BLaER1 treated with 17β-estradiol and CSF1 and Interleukin-3, amounts not matched to agents 10 nM and 100 nM (cell line): ENCODE measurements at regions not wholly inside any gene's neighbourhood (a gene's known extent, or its start where the extent isn't known, plus 50 kb on each side); places are given as distances from the start of the nearest gene placed in this dataset.
"Not testable (repeated sequence)": the region's sequence is repeated elsewhere in the genome, so short reads cannot be mapped to it uniquely, and the experiment has no call there.

ENCODE experiments used
- H3K27ac ChIP-seq, 11 experiments: shearing (Covaris generic); formaldehyde crosslinking; 2 replicates each; pipeline ENCODE4 v1.8.1; 2022
- H3K27me3 ChIP-seq, 11 experiments: shearing (Covaris generic); formaldehyde crosslinking; 2 replicates each; pipeline ENCODE4 v1.8.1; 2022
- H3K36me3 ChIP-seq, 11 experiments: shearing (Covaris generic); formaldehyde crosslinking; 2 replicates each; pipeline ENCODE4 v1.8.1; 2022
- H3K4me1 ChIP-seq, 10 experiments: shearing (Covaris generic); formaldehyde crosslinking; 2 replicates each; pipeline ENCODE4 v1.8.1; 2022
- H3K4me2 ChIP-seq, 11 experiments: shearing (Covaris generic); formaldehyde crosslinking; 2 replicates each; pipeline ENCODE4 v1.8.1; 2022
- H3K4me3 ChIP-seq, 10 experiments: shearing (Covaris generic); formaldehyde crosslinking; 2 replicates each; pipeline ENCODE4 v1.8.1; 2022
- H3K9ac ChIP-seq, 11 experiments: shearing (Covaris generic); formaldehyde crosslinking; 2 replicates each; pipeline ENCODE4 v1.8.1; 2022
- H3K9me3 ChIP-seq, 11 experiments: shearing (Covaris generic); formaldehyde crosslinking; replicated peaks in 1 of 11; 2 replicates each; pipeline ENCODE4 v1.8.1; 2022
- H4K20me1 ChIP-seq, 11 experiments: shearing (Covaris generic); formaldehyde crosslinking; 2 replicates each; pipeline ENCODE4 v1.8.1; 2022
- Cebpa-rat ChIP-seq, 11 experiments: shearing (Covaris generic); IDR thresholded peaks; 2 replicates each; pipeline ENCODE4 v1.8.1; 2022

DNA sequence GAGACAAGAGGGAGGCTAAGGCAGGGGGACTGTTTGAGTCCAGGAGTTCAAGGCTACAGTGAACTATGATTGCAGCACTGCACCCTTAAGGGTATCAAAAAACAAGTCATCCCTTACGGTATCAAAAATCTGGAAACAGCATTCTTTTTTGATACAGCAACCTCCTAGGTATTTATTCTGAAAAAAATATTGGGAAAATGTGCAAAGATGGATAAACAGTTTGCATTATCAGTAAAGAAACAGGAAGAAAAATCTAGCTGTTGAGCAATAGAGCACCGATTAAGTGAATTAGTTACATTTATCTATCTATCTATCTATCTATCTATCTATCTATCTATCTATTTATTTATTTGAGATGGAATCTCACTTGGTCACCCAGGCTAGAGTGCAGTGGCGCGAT, 56.7 kb upstream of the SCAF4 start:
- Histone ChIP-seq H3K4me3 (no peak overlapping the region), H3K9me3 (peaks cover 10 to 18% (median 14%) of the 10 kb centered on the region in 11 experiments; a peak in 21 of 22 replicates), H3K27ac (peak overlapping the region in 4 of 11 experiments; percentile 25 to 48 (median 42); a peak in 7 of 22 replicates), H3K9ac (no peak overlapping the region), H3K27me3 (no peaks in the 10 kb centered on the region), H3K36me3 (no peaks in the 10 kb centered on the region), H4K20me1 (no peaks in the 10 kb centered on the region), H3K4me2 (no peak overlapping the region), H3K4me1 (peaks cover 0 to 16% (median 8%) of the 10 kb centered on the region in 10 experiments; a peak in 15 of 20 replicates)
- TF ChIP-seq Cebpa-rat (IDR thresholded peaks at IDR 0.05) = no peak

DNA sequence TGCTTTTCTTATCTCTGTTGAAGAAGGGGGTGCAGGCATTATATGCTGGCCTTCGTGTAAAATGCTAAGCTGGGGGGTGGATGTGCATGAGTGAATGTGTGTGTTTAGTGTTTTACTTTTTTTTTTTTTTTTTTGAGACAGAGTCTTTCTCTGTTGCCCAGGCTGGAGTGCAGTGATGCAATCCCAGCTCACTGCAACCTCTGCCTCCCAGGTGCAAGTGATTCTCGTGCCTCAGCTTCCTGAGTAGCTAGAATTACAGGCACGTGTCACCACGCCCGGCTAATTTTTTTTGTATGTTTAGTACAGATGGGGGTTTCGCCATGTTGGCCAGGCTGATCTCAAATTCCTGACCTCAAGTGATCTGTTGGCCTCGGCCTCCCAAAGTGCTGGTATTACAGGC, 55.8 kb upstream of the SCAF4 start:
- Histone ChIP-seq H3K27ac (peak overlapping the region in 4 of 11 experiments; percentile 25 to 48 (median 42); a peak in 6 of 22 replicates), H3K4me1 (peaks cover 0 to 16% (median 8%) of the 10 kb centered on the region in 10 experiments; a peak in 15 of 20 replicates), H3K9me3 (peaks cover 10 to 18% (median 14%) of the 10 kb centered on the region in 11 experiments; a peak in 21 of 22 replicates), H3K4me2 (peak overlapping the region in 9 of 11 experiments; percentile 1 to 50 (median 40); a peak in 14 of 22 replicates)
- not testable (repeated sequence) for H3K4me3 ChIP-seq, H3K36me3 ChIP-seq, H3K9ac ChIP-seq, H3K27me3 ChIP-seq, H4K20me1 ChIP-seq
- peak in 3 of 11 experiments; percentile 37 to 63 (median 54); a peak in 3 of 22 replicates for TF ChIP-seq Cebpa-rat (IDR thresholded peaks at IDR 0.05)

DNA sequence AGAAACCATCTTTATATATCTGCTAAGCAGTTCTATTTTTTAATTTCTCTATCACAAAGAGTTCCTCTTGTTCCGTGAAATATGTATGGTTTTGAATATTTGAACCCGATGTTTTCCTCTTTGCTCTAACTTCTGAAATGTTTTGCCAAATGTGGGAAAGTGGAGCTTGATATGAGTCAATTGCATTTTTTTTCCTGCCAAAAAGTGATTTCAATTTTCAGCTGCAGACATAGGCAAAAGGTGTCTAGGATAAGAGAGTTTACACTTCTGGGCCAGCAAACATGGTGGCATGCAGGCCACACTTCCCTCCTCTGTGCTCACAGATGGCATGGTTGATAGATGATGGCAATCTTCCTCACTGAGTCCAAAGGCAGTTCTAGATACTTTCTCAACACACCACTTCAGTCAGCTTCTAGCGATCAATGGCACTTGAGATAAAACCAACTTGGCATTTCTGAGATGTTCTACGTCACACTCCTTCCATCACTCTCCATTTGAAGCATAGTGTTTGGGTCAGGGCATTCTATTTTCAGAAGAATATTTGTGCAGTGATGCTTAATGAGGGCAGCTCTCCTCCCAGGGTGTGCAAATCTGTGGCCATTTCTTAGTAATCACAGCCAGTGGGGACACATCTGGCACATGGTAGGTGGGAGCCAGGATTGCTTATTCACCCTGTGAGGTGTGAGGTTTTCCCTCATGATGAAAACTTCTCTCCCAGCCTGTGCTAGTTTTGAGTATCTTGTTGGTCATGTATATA, 54.4 kb upstream of the SCAF4 start:
- H3K27ac ChIP-seq = no peak overlapping the region; a peak in 1 of 22 replicates
- peaks cover 10 to 18% (median 14%) of the 10 kb centered on the region in 11 experiments; a peak in 21 of 22 replicates for H3K9me3 ChIP-seq
- H3K4me1 ChIP-seq = peaks cover 8 to 16% (median 10%) of the 10 kb centered on the region in 10 experiments; a peak in 19 of 20 replicates
- H3K4me2 ChIP-seq = no peak overlapping the region
- TF ChIP-seq Cebpa-rat (IDR thresholded peaks at IDR 0.05) = no peak
- no peaks in the 10 kb centered on the region for H4K20me1 ChIP-seq
- H3K27me3 ChIP-seq = no peaks in the 10 kb centered on the region
- no peak overlapping the region for H3K9ac ChIP-seq
- no peak overlapping the region for H3K4me3 ChIP-seq
- no peaks in the 10 kb centered on the region for H3K36me3 ChIP-seq

DNA sequence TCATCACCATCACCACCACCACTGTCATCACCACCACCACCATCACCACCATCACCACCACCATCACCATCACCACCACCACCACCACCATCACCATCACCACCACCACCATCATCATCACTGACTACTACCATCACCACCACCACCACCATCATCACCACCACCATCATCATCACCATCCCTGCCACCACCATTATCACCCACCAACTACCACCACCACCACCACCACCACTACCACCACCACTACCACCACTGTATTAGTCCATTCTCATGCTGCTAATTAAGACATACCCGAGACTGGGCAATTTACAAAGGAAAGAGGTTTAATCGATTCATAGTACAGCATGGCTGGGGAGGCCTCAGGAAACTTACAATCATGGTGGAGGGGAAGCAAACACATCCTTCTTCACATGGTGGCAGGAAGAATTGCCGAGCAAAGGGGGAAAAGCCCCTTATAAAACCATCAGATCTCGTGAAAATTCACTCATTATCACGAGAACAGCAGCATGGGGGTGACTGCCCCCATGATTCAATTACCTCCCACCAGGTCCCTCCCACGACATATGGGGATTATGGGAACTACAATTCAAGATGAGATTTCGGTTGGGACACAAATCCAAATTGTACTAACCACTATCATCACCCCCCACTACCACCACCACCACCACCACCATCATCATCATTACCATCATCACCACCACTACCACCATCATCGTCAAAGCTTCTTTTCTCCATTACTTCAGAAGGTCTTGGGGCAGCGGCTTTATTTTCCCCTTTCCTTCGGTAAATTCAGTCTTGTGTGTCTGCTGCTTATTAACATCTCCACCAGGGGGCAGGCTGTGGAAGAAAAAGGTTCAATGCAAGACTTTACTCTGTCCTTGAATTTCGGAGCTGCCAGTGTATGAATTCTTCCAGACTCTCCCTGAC, 53.6 kb upstream of the SCAF4 start:
- H3K4me2 ChIP-seq, H3K27me3 ChIP-seq, H3K9ac ChIP-seq, H3K36me3 ChIP-seq, H3K4me3 ChIP-seq, H3K27ac ChIP-seq, H4K20me1 ChIP-seq: not testable (repeated sequence)
- Histone ChIP-seq H3K9me3 (peaks cover 9 to 13% (median 9%) of the 10 kb centered on the region in 11 experiments; a peak in 21 of 22 replicates), H3K4me1 (peaks cover 8 to 17% (median 11%) of the 10 kb centered on the region in 10 experiments; a peak in 19 of 20 replicates)

DNA sequence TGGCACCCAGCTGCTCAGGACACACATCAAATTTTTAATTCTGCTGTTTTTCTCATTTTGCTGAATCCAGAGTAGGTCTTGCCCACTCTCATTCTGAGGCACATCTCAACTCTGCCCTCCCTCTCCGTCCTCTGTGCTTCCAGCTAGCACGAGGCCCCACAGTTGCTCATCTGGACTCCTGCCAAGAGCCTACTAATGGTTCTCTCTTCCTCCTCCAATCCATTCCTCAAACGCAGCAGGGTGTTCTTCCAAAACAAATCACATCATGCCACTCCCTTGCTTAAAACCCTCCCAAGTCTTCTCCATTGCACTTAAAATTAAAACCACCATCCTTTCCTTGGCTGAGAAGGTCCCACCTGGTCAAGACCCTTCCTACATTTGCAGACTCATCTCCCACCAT, 49.8 kb upstream of the SCAF4 start:
- Histone ChIP-seq H3K4me1 (peaks cover 0 to 13% (median 0%) of the 10 kb centered on the region in 10 experiments; a peak in 8 of 20 replicates), H4K20me1 (no peaks in the 10 kb centered on the region), H3K9ac (no peak overlapping the region), H3K27ac (no peak overlapping the region), H3K4me2 (peak overlapping the region in 3 of 11 experiments; percentile 29 to 61 (median 38); a peak in 5 of 22 replicates), H3K9me3 (no peaks in the 10 kb centered on the region; a peak in 1 of 22 replicates), H3K36me3 (no peaks in the 10 kb centered on the region), H3K27me3 (no peaks in the 10 kb centered on the region), H3K4me3 (no peak overlapping the region)
- no peak for TF ChIP-seq Cebpa-rat (IDR thresholded peaks at IDR 0.05)
